GM12873 (cell line): ENCODE measurements at regions not wholly inside any gene's neighbourhood (a gene's known extent, or its start where the extent isn't known, plus 50 kb on each side); places are given as distances from the start of the nearest gene placed in this dataset.

Experiments used
- CTCF ChIP-seq: IDR thresholded peaks from 2 replicates; pipeline ENCODE4 v1.5.1; 2012; ENCODE audit warnings: low read depth, mild to moderate bottlenecking, moderate library complexity, low read length, control low read depth; ENCODE audit not compliant: insufficient read depth; ENCODE audit errors: missing control alignments

DNA sequence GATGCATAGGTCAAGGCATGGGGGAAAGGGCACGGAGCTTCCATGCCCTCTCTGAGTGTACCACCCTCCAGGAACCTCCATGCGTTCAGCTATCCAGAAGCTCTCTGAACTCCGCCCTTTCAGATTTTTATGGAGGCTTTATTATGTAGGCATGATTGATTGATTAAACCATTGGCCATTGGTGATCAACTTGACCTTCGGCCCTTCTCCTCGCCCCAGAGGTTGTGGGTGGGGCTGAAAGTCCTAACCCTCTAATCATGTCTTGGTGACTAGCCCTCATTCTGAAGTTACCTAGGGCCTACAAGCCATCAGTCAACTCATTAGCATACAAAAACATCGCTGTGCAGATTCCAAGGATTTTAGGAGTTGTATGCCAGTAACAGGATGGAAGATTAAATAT is 323.7 kb upstream of the KLF4 start:
- no peak for TF ChIP-seq CTCF

DNA sequence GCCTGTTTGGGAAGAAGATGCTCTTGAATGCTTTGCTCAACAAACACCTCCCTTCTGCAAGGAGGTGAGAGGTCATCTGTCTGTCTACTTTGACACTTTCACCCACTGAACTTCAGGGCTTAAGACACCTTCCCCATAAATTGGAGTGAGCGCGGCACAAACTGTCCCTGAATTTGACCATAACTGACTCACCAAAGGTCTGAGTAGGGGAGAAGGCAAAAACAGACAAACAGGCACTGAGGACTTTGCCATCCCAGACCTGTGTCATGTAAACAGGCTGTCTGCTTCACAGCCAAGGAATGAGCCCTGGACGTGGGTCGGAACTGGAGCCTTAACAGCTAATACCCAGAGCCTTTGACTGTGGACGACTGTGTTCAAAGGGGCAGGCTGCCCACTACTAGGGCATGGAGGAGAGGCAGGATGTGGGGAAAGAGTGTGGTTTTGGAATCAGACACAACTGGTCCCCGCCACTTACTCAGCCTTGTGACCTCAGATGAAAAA is 320.9 kb upstream of the KLF4 start:
- no peak for TF ChIP-seq CTCF

- no peak for TF ChIP-seq CTCF
Measured at GRCh38 chr9:107809871-107810460, 320.4 kb upstream of the KLF4 start.

- TF ChIP-seq CTCF, result no peak
Measured at GRCh38 chr9:107807183-107807582, 317.6 kb upstream of the KLF4 start.

DNA sequence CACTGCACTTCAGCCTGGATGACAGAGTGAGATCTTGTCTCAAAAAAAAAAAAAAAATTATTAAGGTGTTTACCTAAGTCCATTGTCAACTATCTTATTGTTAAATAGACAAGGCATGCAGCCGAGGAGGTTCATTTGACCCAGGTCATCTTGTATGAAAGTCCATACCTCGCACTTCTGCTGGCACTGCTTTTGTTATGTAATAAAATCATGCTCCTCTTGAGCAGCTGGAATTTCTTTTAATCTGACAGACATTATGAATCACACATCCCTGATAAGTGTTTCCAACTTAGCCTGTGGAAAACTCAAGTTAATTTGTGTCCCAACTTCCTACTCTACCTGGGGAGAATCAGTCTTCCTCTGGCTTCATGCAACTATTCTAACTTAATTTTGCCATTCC is 315.6 kb upstream of the KLF4 start:
- no peak for TF ChIP-seq CTCF

DNA sequence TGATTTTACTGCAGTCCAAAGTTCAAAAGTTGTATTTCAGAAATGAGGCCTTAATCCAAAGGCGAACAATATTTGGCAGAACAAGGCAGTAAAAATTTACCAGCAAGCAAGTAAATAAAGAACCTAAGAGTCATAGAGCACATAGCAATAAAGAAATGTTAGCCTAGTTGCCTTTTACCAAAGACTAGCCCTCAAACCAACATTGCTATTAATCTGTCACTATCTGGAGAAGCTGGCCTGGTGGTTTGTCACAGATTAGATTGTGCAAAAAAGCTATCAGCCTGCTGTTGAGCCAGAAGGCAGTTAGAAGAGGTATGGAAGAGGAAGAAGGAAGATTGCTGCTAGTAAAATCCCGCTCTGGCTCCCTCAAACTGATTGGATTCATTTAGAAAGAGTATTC is 304.7 kb upstream of the KLF4 start:
- TF ChIP-seq CTCF, result no peak

DNA sequence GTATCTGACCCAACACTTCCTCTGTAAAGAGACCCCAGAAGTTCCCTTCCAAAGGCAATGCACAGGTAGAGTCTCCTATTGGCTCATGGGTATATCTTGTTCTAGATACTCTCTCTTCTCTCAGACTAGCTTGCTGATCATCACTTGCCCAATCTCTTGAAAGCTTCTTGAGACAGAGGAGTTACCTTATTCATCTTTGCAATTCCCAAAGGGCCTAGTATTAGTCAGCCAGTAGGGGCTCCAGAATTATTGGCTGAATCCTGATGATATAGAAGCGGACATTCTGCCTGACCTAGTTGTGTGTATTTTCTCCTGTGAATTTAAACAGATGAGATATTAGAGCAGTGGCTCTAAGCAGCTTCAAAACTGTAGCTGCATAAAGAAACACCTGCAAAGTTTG is 304.0 kb upstream of the KLF4 start:
- no peak for TF ChIP-seq CTCF
